GM12801 (cell line): ENCODE measurements at regions not wholly inside any gene's neighbourhood (a gene's known extent, or its start where the extent isn't known, plus 50 kb on each side); places are given as distances from the start of the nearest gene placed in this dataset.

Experiments
- CTCF ChIP-seq: IDR thresholded peaks from one replicate; pipeline ENCODE4 v1.5.1; 2011; ENCODE audit warnings: control low read depth; ENCODE audit not compliant: insufficient read length; ENCODE audit errors: extremely low read depth

GRCh38 chr2:241961454-241961853 lies 91.9 kb downstream of the RTP5 start:
- TF ChIP-seq CTCF = no peak

GRCh38 chr2:241964133-241964532 lies 94.6 kb downstream of the RTP5 start:
- TF ChIP-seq CTCF = no peak

- TF ChIP-seq CTCF = no peak
These were observed 96.4 kb downstream of the RTP5 start for GRCh38 chr2:241965931-241966412.

- TF ChIP-seq CTCF = no peak
These were observed 97.3 kb downstream of the RTP5 start for GRCh38 chr2:241966647-241967466.

- no peak for TF ChIP-seq CTCF
These were observed 98.1 kb downstream of the RTP5 start for GRCh38 chr2:241967467-241968144.

GRCh38 chr2:241968417-241968816 lies 98.9 kb downstream of the RTP5 start:
- no peak for TF ChIP-seq CTCF

- no peak for TF ChIP-seq CTCF
These were observed 101.2 kb downstream of the RTP5 start for GRCh38 chr2:241970716-241971115.
